NCI-H2196 treated with DMSO at 0.1 percent for 48 hours (cell line): ENCODE measurements at regions not wholly inside any gene's neighbourhood (a gene's known extent, or its start where the extent isn't known, plus 50 kb on each side); places are given as distances from the start of the nearest gene placed in this dataset.
"Not testable (repeated sequence)": the region's sequence is repeated elsewhere in the genome, so short reads cannot be mapped to it uniquely, and the experiment has no call there.

Experiments used
- DNase-seq: peaks from one replicate; lab custom pipeline; 2025; ENCODE audit not compliant: unreplicated experiment; lab: John Stamatoyannopoulos, UW

DNA sequence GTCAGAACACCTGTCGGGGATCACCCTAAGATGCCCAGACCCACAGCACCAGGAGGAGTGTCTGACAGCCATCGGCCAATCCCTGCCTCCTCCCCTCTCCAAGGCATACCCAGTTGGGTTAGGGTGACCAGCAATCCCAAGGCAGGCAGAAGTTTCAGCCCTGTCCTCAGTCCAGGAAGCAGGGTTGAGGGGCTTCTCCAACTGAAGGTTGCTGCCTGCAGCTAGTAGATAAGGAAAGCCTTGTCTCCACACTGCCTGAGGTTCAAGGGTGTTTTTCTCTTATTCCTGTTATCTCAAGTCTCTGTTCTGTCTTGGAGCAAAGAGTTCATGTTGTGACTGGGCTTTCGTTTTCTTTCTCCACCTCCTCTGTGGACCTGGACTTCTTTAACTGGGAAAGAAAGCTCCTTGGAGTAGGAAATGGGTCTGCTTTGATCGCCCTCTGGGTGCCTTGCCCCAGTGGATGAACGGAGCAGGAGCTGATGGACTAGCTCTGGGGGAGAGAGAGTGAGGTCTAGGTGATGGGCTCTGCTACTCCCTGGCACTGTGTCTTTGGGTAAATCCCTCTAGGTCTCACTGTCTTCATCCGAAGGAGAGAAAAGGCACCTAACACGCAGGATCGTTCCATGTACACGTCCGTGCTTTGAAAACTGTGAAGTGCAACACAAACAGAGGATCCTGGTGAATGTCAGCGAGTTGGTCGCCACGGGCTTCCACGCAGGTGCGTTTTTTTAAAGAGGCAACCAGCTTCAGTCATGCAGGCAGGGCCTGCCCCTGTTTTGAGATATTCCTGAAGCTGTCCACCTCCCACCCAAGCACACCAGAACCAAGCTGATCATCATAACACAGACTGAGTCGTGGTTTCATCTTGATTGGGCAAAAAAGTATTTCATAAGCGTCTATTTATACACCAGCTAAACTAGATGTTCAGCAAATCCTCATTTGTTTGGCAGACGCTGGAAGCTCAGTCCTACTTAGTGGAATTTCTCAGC is 52.5 kb upstream of the FOXN3 start:
- DNase-seq = no peak

DNA sequence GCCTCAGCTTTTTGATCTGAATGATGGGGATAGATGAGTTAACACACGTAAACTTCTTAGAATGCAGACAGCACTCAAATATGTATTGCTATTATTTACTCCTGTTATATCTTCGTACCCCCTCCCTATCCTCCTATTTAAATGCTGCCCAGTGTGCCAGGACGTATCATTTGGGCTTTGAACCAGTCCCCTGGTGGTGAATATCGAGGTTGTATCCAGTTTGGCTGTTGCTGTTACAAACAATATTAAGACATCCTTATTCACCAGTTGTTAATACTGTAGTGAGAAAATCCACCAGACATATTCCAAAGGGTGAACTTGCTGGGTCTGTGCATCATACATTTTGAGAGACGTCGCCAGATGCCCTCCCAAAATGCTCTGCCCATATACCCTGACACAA is 51.5 kb upstream of the FOXN3 start:
- DNase-seq = no peak

DNA sequence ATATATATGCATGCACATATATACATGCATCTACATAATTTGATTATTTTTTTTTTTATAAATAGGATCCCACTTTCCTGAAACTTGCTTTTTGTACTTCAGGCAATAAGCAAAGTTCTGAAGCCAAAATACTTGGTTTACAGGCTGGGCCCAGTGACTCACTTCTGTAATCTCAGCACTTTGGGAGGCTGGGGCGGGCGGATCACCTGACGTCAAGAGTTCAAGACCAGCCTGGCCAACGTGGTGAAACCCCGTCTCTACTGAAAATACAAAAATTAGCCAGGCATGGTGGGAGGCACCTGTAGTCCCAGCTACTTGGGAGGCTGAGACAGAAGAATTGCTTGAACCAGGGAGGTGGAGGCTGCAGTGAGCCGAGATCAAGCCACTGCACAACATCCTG is 51.0 kb upstream of the FOXN3 start:
- DNase-seq = not testable (repeated sequence)

DNA sequence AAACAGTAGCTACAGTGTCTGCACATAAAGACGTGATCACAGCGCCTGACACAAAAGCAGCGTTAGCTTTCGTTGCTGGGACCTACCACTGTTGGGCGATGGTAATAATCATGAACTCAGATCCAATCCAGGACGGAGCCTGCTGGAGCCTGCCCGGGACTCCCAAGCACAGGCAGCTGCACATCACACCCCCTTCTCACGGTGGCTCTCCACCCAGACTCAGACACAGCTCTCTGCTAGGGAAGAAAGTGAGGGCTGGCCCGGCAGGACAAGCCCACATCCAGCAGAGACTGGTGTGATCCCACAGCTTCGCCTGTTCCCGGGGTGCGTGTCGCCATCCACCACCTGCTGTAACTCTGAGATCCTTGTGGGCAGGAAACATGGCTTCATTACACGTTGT is 49.9 kb upstream of the FOXN3 start:
- no peak for DNase-seq
